ENCODE measurements at regions not wholly inside any gene's neighbourhood (a gene's known extent, or its start where the extent isn't known, plus 50 kb on each side); places are given as distances from the start of the nearest gene placed in this dataset.

DNA sequence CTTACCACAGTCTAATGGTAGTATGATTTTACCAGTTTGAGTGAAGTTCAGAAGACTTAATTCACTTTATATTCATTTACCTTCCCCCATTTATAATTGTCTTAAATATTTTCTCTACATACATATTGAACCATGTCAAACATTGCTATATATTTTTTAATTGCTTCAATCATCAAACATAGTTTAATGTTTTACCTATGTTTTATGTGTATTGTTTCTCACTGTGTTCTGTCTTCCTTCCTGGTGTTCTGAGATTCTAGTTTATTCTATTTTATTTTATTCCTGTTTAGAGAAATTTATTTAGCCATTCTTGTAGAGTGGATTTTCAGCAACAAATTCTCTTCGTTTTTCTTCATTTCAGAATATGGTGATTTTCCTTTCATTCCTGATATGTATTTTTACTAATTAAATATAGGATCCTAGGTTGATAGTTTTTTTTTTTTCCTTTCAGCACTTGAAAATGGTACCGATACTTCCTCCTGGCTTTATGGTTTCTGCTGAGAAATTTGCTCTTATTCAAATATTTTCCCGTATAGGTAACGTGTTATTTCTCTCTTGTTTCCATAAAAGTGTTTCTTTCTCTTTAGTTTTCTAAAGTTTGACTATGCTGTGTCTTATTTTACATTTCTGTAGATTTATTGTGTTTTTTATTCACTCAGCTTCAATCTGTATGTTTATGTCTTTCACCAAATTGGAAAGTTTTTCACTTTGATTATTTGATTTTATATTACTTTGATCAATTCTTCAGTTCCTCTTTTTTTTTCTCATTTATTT is 201.8 kb upstream of the AGR3 start:
- H3K4me3 ChIP-seq: no peak overlapping the region
- no peaks in the 10 kb centered on the region for H3K4me1 ChIP-seq (ENCODE audit: low read depth)
- DNase-seq (no peak), ATAC-seq (peak; percentile 55)
- H3K36me3 ChIP-seq (ENCODE audit: low read depth): no peaks in the 10 kb centered on the region
- H3K9me3 ChIP-seq: no peaks in the 10 kb centered on the region
- TF ChIP-seq, protein P1, sequence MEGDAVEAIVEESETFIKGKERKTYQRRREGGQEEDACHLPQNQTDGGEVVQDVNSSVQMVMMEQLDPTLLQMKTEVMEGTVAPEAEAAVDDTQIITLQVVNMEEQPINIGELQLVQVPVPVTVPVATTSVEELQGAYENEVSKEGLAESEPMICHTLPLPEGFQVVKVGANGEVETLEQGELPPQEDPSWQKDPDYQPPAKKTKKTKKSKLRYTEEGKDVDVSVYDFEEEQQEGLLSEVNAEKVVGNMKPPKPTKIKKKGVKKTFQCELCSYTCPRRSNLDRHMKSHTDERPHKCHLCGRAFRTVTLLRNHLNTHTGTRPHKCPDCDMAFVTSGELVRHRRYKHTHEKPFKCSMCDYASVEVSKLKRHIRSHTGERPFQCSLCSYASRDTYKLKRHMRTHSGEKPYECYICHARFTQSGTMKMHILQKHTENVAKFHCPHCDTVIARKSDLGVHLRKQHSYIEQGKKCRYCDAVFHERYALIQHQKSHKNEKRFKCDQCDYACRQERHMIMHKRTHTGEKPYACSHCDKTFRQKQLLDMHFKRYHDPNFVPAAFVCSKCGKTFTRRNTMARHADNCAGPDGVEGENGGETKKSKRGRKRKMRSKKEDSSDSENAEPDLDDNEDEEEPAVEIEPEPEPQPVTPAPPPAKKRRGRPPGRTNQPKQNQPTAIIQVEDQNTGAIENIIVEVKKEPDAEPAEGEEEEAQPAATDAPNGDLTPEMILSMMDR (IDR thresholded peaks at IDR 0.05): no peak
- intact Hi-C loops (cut with DNase I, micrococcal nuclease): no loop called here

DNA sequence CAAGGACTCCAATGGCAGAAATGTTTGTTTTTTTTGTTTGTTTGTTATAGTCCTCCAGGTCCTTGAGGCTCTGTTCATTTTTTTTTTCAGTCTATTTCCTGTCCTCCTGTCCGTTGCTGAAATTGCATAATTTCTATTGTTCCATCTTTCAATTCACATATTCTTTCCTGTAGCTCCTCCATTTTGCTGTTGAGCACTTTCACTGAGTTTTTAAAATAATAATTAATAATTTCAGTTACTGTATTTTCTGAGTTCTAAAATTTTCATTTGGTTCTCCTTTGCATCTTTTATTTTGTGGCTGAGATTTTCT is 202.3 kb upstream of the AGR3 start:
- H3K4me1 ChIP-seq (ENCODE audit: low read depth): no peaks in the 10 kb centered on the region
- no peak overlapping the region for H3K4me3 ChIP-seq
- intact Hi-C loops (cut with DNase I, micrococcal nuclease): no loop called here
- TF ChIP-seq, protein P1 (IDR thresholded peaks at IDR 0.05): no peak
- no peaks in the 10 kb centered on the region for H3K9me3 ChIP-seq
- DNase-seq: no peak
- H3K36me3 ChIP-seq (ENCODE audit: low read depth): no peaks in the 10 kb centered on the region
- peak; percentile 47 for ATAC-seq

DNA sequence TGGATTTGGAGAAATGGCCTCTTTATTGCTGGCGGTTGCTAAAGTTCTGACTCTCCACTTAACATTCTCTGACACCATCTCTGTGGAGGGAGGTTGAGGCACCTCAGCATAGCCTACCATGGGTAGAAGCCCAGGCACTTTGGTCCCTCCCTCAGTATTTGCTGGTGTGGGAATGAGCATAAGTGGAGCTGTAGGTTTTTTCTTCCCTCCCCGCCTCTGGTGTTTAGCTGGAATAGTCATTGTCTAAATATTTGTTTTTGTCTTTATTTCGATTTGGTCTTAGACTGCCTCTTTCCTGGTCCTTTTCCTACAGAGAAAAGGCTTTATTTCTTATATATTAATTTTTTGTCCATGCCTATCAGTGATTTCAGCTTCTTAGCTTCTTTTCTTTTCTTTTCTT is 203.4 kb upstream of the AGR3 start:
- H3K36me3 ChIP-seq (ENCODE audit: low read depth): no peaks in the 10 kb centered on the region
- TF ChIP-seq, protein P1 (IDR thresholded peaks at IDR 0.05): no peak
- no peak for DNase-seq
- ATAC-seq: peak; percentile 54
- intact Hi-C loops (cut with DNase I, micrococcal nuclease): no loop called here
- H3K9me3 ChIP-seq: no peaks in the 10 kb centered on the region
- no peaks in the 10 kb centered on the region for H3K4me1 ChIP-seq (ENCODE audit: low read depth)
- H3K4me3 ChIP-seq: no peak overlapping the region

DNA sequence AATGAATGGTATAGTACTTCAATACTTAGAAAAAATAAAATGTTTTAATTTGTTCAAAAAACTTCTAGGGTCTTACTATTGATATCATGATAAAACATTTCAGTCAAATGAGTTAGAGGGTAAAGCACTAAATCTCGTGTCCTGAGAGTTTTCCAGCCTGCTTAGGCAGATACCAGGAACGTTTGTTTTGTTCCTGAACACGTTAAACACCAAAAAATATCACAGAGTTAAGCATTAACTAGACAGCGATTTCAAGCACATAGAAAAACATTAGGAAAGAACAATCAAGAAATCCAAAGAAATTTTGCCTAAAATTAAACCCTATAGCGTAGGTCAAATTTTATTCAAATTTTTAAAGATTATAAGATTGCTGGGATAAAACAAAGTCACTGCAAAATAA is 204.6 kb upstream of the AGR3 start:
- H3K36me3 ChIP-seq (ENCODE audit: low read depth): no peaks in the 10 kb centered on the region
- ATAC-seq (no peak), DNase-seq (no peak)
- no peak overlapping the region for H3K4me3 ChIP-seq
- no peaks in the 10 kb centered on the region for H3K9me3 ChIP-seq
- intact Hi-C loops (cut with DNase I, micrococcal nuclease): no loop called here
- H3K4me1 ChIP-seq (ENCODE audit: low read depth): no peaks in the 10 kb centered on the region
- TF ChIP-seq, protein P1 (IDR thresholded peaks at IDR 0.05): no peak

DNA sequence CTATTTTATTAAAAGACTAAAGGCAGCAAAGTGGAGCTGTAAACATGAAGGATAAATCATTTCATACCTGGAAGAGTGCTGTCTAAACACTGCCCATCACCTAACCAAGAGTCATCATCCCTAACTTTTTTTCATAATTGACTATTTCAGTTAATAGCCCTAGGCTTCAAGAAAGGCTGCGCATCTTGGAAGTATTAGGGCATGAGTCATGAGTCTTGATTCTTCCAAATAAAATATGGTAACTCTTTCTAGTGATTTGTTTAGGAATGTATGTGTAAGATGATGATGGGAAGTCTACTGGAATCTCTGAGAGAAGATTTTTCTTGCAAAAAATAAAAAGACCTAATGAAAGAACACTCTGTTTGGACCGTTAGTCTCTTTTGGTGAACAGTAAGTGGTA is 207.7 kb upstream of the AHR start:
- Histone ChIP-seq H3K9me3 (no peaks in the 10 kb centered on the region), H3K36me3 (ENCODE audit: low read depth) (no peaks in the 10 kb centered on the region), H3K4me3 (no peak overlapping the region), H3K4me1 (ENCODE audit: low read depth) (no peaks in the 10 kb centered on the region)
- no peak for DNase-seq
- TF ChIP-seq, protein P1 (IDR thresholded peaks at IDR 0.05): no peak
- no peak for ATAC-seq
- intact Hi-C loops (cut with DNase I, micrococcal nuclease): no loop called here

DNA sequence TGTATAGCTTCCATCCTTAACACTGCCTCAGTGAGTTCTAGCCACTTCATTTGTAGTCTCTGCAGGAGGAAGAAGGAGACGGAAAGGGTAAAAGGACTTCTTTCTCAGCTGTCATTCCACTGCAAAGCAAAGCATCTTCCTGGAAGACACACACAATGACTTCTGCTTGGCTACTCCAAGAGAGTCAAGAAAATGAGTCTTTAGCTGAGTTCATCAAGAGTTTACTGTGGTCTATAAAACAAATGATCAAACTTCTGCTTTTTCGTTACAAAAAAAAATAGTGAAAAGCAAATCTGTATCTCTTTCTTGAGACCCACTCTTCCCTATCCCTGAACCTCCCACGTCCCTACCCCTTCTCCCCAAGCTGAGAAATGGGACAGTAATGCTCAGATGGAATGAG is 205.0 kb upstream of the AHR start:
- ATAC-seq: no peak
- Histone ChIP-seq H3K9me3 (no peaks in the 10 kb centered on the region), H3K4me3 (no peak overlapping the region), H3K36me3 (ENCODE audit: low read depth) (no peaks in the 10 kb centered on the region), H3K4me1 (ENCODE audit: low read depth) (no peaks in the 10 kb centered on the region)
- no peak for DNase-seq
- intact Hi-C loops (cut with DNase I, micrococcal nuclease): no loop called here
- TF ChIP-seq, protein P1 (IDR thresholded peaks at IDR 0.05): no peak
